RWPE2 (cell line): ENCODE measurements at regions not wholly inside any gene's neighbourhood (a gene's known extent, or its start where the extent isn't known, plus 50 kb on each side); places are given as distances from the start of the nearest gene placed in this dataset.

Experiments
- ATAC-seq: fragments of 200-7000 bp; cut with Tn5 transposase; 3 replicates; pipeline ENCODE4 v1.9.1; 2021; ENCODE audit warnings: low read depth
- DNase-seq: peaks from one replicate; pipeline ENCODE4 v3.0.0-alpha.2; 2020; ENCODE audit warnings: low spot score
- H3K27ac ChIP-seq: fragments of 450-650 bp; 2 replicates; pipeline ENCODE4 v1.5.1; 2017; ENCODE audit warnings: mild to moderate bottlenecking; ENCODE audit not compliant: poor library complexity, severe bottlenecking
- H3K27me3 ChIP-seq: fragments of 250-450 bp; sonication (Bioruptor Pico); 2 replicates; pipeline ENCODE4 v1.5.1; 2021; ENCODE audit warnings: mild to moderate bottlenecking, moderate library complexity; ENCODE audit not compliant: insufficient read depth, poor library complexity, severe bottlenecking
- H3K36me3 ChIP-seq: fragments of 250-450 bp; sonication (Bioruptor Pico); 2 replicates; pipeline ENCODE4 v1.5.1; 2020; ENCODE audit warnings: low read depth, mild to moderate bottlenecking, moderate library complexity
- H3K4me1 ChIP-seq: fragments of 250-450 bp; sonication (Bioruptor Pico); 2 replicates; pipeline ENCODE4 v1.5.1; 2021; ENCODE audit warnings: mild to moderate bottlenecking, moderate library complexity; ENCODE audit not compliant: insufficient read depth, poor library complexity, severe bottlenecking
- H3K4me3 ChIP-seq: fragments of 250-450 bp; sonication (Bioruptor Pico); 2 replicates; pipeline ENCODE4 v1.5.1; 2021; ENCODE audit warnings: mild to moderate bottlenecking, moderate library complexity; ENCODE audit not compliant: severe bottlenecking
- H3K9me3 ChIP-seq: fragments of 250-450 bp; sonication (Bioruptor Pico); 2 replicates; pipeline ENCODE4 v1.5.1; 2021; ENCODE audit warnings: mild to moderate bottlenecking, moderate library complexity; ENCODE audit not compliant: severe bottlenecking
- TF ChIP-seq, protein P1 (sequence below): fragments of 450-650 bp; IDR thresholded peaks from one replicate; pipeline ENCODE4 v1.5.1; 2017; ENCODE audit warnings: mild to moderate bottlenecking, moderate library complexity; ENCODE audit not compliant: poor library complexity, severe bottlenecking

DNA sequence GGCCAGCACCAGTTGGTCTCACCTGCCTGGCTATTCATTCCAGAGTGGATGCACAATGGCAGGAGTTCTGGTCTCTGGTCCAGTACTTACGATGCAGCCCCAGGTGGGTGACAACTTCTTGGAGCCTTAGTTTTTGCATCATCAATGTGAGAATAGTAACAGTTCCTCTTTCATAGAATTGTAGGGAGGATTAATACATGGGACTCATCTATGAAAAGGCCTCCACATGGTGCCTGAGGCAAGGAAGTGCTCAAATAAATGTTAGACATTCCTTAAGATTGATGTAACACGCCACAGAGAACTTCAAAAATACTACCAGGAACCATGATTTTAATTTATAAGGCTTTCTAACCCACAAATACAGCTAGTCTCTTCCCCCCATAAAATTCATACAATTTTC, 120.1 kb upstream of the CHST15 start:
- ATAC-seq: peak; percentile 65
- Histone ChIP-seq H3K27ac (no peak overlapping the region), H3K4me3 (no peak overlapping the region), H3K27me3 (no peaks in the 10 kb centered on the region), H3K9me3 (no peaks in the 10 kb centered on the region), H3K4me1 (no peaks in the 10 kb centered on the region), H3K36me3 (no peaks in the 10 kb centered on the region)
- DNase-seq: no peak
- TF ChIP-seq, protein P1, sequence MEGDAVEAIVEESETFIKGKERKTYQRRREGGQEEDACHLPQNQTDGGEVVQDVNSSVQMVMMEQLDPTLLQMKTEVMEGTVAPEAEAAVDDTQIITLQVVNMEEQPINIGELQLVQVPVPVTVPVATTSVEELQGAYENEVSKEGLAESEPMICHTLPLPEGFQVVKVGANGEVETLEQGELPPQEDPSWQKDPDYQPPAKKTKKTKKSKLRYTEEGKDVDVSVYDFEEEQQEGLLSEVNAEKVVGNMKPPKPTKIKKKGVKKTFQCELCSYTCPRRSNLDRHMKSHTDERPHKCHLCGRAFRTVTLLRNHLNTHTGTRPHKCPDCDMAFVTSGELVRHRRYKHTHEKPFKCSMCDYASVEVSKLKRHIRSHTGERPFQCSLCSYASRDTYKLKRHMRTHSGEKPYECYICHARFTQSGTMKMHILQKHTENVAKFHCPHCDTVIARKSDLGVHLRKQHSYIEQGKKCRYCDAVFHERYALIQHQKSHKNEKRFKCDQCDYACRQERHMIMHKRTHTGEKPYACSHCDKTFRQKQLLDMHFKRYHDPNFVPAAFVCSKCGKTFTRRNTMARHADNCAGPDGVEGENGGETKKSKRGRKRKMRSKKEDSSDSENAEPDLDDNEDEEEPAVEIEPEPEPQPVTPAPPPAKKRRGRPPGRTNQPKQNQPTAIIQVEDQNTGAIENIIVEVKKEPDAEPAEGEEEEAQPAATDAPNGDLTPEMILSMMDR: no peak

DNA sequence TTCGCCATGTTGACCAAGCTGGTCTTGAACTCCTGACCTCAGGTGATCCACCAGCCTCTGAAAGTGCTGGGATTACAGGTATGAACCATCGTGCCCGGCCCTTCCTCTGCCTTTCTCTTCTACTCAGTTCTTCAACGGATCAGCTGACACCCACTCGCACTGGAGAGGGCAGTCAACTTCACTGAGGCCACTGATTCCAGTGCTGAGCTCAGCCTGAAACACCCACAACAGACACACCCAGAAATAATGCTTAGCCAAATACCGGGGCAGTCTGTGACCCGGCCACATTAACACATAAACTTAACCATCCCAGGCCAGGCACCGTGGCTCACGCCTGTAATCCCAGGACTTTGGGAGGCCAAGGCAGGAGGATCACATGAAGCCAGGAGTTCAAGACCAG, 119.3 kb upstream of the CHST15 start:
- Histone ChIP-seq H3K4me3 (no peak overlapping the region), H3K4me1 (no peaks in the 10 kb centered on the region), H3K27me3 (no peaks in the 10 kb centered on the region), H3K9me3 (no peaks in the 10 kb centered on the region), H3K27ac (no peak overlapping the region), H3K36me3 (no peaks in the 10 kb centered on the region)
- DNase-seq (no peak), ATAC-seq (no peak)
- TF ChIP-seq, protein P1: no peak

DNA sequence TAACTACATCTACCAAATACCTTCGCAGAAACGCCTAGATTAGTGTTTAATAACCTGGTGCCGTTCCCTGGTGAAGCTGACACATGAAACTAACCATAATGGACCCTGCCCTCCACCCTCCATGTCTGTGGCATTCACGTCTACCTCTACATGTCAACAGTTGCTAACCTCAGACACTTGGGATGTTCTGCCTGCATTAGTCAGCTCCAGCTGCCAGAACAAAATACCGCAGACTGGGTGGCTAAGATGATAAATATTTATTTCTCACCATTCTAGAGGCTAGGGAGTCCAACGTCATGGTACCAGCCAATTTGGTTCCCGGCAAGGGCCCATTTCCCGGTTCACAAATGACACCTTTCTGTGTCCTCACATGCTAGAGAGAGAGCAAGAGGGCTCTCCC, 118.5 kb upstream of the CHST15 start:
- TF ChIP-seq, protein P1: no peak
- Histone ChIP-seq H3K36me3 (no peaks in the 10 kb centered on the region), H3K27ac (no peak overlapping the region), H3K27me3 (no peaks in the 10 kb centered on the region), H3K9me3 (no peaks in the 10 kb centered on the region), H3K4me3 (no peak overlapping the region), H3K4me1 (no peaks in the 10 kb centered on the region)
- ATAC-seq (0 out of 3 replicates have a peak, but pooled peaks have one; percentile 21), DNase-seq (no peak)

DNA sequence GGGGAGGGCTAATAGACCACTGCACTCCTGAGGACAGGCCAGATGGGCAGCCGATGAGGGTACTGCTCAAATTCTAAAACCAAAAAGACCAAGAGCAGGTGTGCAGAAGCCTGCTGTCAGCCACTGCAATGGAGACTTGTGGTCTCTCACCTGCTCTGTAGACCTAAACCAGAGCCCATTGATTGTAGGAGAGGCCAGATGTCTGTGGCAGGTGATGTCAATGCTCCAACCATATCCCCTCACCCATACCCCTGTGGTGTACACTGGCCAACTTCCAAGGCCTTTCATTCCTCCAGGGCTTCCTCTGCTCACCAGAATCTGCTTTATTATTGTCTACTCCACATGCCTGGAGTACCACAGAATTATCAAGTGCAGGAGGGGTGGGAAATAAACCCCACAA, 116.9 kb upstream of the CHST15 start:
- TF ChIP-seq, protein P1: no peak
- no peaks in the 10 kb centered on the region for H3K9me3 ChIP-seq
- no peaks in the 10 kb centered on the region for H3K36me3 ChIP-seq
- H3K27ac ChIP-seq: no peak overlapping the region
- no peak overlapping the region for H3K4me3 ChIP-seq
- DNase-seq: no peak
- no peak for ATAC-seq
- H3K4me1 ChIP-seq: no peaks in the 10 kb centered on the region
- H3K27me3 ChIP-seq: no peaks in the 10 kb centered on the region

DNA sequence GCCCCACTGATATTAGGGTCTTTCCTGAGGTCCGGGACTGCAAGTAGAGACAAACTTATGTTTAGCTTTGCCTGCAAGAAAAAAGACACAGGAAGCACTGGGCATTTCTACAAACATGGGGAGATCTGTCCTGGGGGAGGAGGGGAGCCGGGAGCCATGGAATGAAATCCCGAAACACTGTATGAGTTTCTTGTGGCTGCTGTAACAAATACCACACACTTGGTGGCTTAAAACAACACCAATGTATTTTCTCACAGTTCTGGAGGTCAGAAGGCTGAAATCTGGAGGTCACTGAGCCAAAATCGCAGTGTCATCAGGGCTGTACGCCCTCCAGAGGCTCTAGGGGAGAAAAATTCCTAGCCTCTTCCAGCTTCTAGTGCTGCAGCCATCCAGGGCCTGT, 114.0 kb upstream of the CHST15 start:
- no peak for DNase-seq

More for the DNA sequence above, 114.0 kb upstream of the CHST15 start:
- Histone ChIP-seq H3K27me3 (no peaks in the 10 kb centered on the region), H3K9me3 (no peaks in the 10 kb centered on the region), H3K27ac (no peak overlapping the region), H3K36me3 (no peaks in the 10 kb centered on the region), H3K4me3 (no peak overlapping the region), H3K4me1 (no peaks in the 10 kb centered on the region)
- ATAC-seq: no peak
- TF ChIP-seq, protein P1: no peak
